Lower lobe of right lung (tissue), 2 donors: ENCODE measurements at regions not wholly inside any gene's neighbourhood (a gene's known extent, or its start where the extent isn't known, plus 50 kb on each side); places are given as distances from the start of the nearest gene placed in this dataset.
A peak's percentile ranks its signal among the peaks of the same experiment; 100 is the strongest.

ENCODE experiments used
- ATAC-seq, 2 donors: fragments of 200-7000 bp; cut with Tn5 transposase; one replicate each; pipeline ENCODE4 v1.9.1; 2020 to 2022; ENCODE audit warnings: mild to moderate bottlenecking in 2 of 2, moderate library complexity in 2 of 2
- DNase-seq: peaks from one replicate; pipeline ENCODE4 v3.0.0-alpha.2; 2020
- H3K27ac ChIP-seq: fragments of 200-600 bp; one replicate; pipeline ENCODE4 v1.8.0; 2022
- H3K27me3 ChIP-seq: fragments of 200-600 bp; one replicate; pipeline ENCODE4 v1.8.0; 2022; ENCODE audit warnings: low read depth
- H3K36me3 ChIP-seq: fragments of 200-600 bp; one replicate; pipeline ENCODE4 v1.8.0; 2022; ENCODE audit warnings: mild to moderate bottlenecking
- H3K4me1 ChIP-seq: fragments of 200-600 bp; one replicate; pipeline ENCODE4 v1.8.0; 2022
- H3K4me3 ChIP-seq: fragments of 200-600 bp; one replicate; pipeline ENCODE4 v1.8.0; 2022; ENCODE audit warnings: mild to moderate bottlenecking
- H3K9me3 ChIP-seq: fragments of 200-600 bp; one replicate; pipeline ENCODE4 v1.8.0; 2022
- intact Hi-C: fragments of 100-400 bp; cut with DNase I; formaldehyde crosslinking; loops from one replicate; pipeline ENCODE4 v1.11.0; 2022
- TF ChIP-seq, protein P1 (sequence below): fragments of 200-600 bp; IDR thresholded peaks from one replicate; pipeline ENCODE4 v1.8.0; 2022; ENCODE audit warnings: antibody characterized with exemption, mild to moderate bottlenecking
- donor health status: DM: no; HTN: yes; CAD: no; lungs with severe emphysema.

DNA sequence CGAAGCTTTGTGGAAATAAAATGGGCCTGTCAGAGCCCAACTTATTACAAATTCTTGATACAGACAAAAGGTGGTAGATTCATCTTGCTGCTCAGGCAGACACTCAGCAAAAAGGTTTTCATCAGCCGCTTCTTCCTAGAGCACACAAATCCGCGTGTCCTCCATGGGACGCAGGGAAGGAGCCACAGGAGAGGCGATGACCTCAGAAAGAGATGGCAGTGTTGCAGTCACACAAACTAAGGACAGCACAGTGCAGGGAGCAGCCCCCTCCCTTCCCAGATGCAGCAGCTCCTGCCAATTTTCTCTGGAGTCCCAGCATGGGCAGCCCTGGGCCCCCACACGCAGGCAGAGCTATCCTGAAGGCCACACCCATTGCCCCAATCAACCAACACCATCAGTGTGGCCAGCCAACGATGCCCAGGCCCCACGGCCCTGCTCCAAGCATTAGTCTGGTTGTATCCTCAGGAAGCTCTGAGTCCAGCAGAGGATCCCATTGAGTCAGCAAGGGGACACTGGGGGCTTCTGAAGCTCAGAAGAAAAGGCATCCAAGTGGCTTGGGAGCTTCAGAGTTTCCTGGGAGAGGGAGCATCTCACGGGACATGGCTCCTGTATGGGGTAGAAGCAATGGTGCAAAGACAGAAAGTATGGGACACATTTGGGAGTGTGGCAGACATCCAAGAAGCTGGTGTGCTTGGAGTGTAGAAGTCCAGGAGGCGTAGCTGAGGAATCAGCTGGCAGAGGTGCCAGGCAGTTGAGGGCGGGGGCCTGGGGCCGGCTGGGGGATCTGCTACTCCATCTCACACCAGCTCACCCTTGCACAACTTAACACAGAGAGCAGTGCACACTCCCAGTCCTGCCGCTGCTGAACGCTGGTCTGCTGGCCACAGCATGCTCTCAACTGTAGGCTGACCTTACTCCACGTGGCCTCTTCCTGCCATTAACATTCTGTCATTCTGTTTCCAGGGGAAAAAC lies 142.1 kb upstream of the CST7 start:
- H3K4me3 ChIP-seq = no peak overlapping the region
- no peaks in the 10 kb centered on the region for H3K27me3 ChIP-seq
- TF ChIP-seq, protein P1, sequence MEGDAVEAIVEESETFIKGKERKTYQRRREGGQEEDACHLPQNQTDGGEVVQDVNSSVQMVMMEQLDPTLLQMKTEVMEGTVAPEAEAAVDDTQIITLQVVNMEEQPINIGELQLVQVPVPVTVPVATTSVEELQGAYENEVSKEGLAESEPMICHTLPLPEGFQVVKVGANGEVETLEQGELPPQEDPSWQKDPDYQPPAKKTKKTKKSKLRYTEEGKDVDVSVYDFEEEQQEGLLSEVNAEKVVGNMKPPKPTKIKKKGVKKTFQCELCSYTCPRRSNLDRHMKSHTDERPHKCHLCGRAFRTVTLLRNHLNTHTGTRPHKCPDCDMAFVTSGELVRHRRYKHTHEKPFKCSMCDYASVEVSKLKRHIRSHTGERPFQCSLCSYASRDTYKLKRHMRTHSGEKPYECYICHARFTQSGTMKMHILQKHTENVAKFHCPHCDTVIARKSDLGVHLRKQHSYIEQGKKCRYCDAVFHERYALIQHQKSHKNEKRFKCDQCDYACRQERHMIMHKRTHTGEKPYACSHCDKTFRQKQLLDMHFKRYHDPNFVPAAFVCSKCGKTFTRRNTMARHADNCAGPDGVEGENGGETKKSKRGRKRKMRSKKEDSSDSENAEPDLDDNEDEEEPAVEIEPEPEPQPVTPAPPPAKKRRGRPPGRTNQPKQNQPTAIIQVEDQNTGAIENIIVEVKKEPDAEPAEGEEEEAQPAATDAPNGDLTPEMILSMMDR = no peak
- no peak overlapping the region for H3K27ac ChIP-seq
- H3K36me3 ChIP-seq = no peaks in the 10 kb centered on the region
- ATAC-seq (no peak), DNase-seq (peak; percentile 27)
- H3K4me1 ChIP-seq = no peaks in the 10 kb centered on the region
- no peaks in the 10 kb centered on the region for H3K9me3 ChIP-seq
- intact Hi-C loops = no loop called here

DNA sequence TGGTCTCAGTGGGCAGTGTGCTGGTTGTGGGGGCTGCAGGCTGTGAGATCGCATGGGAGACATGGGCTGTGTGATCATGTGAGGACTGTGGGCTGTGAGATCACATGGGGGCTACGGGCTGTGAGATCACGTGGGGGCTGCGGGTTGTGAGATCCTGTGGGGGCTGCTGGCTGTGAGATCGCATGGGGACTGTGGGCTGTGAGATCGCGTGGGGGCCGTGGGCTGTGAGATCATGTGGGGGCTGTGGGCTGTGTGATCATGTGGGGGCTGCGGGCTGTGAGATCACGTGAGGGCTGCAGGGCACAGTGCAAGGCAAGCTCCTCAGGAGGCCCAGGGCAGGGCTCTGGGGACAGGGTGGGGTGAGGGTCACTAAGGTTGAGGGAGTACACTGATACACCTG lies 140.5 kb upstream of the CST7 start:
- intact Hi-C loops = no loop called here
- no peaks in the 10 kb centered on the region for H3K36me3 ChIP-seq
- peak; percentile 30 for DNase-seq
- no peak for ATAC-seq
- no peaks in the 10 kb centered on the region for H3K9me3 ChIP-seq
- H3K27ac ChIP-seq = no peak overlapping the region
- H3K27me3 ChIP-seq = no peaks in the 10 kb centered on the region
- H3K4me3 ChIP-seq = no peak overlapping the region
- no peaks in the 10 kb centered on the region for H3K4me1 ChIP-seq
- TF ChIP-seq, protein P1 = no peak

DNA sequence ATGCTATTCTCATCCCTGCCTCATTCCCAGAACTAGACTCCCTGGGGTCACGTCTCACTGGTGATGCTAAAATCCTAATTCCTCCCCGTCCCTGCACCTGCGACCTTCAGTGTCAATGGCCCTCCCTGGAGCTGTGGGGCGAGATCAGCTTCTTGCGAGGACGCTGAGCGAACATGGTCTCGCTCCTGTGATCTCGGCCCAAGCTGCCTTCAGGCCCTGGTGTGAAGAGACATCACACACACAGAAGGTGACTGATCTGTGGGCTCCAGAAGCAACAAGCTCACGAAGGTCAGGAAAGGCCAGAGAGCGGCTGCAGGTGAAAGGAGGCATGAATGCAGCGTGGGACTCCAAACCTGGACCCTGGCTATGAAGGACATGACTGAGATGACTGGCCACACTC lies 139.5 kb upstream of the CST7 start:
- Histone ChIP-seq H3K9me3 (no peaks in the 10 kb centered on the region), H3K36me3 (no peaks in the 10 kb centered on the region), H3K27ac (no peak overlapping the region), H3K4me3 (no peak overlapping the region), H3K27me3 (no peaks in the 10 kb centered on the region), H3K4me1 (no peaks in the 10 kb centered on the region)
- TF ChIP-seq, protein P1 = no peak
- DNase-seq = peak; percentile 35
- no peak for ATAC-seq
- intact Hi-C loops = no loop called here

DNA sequence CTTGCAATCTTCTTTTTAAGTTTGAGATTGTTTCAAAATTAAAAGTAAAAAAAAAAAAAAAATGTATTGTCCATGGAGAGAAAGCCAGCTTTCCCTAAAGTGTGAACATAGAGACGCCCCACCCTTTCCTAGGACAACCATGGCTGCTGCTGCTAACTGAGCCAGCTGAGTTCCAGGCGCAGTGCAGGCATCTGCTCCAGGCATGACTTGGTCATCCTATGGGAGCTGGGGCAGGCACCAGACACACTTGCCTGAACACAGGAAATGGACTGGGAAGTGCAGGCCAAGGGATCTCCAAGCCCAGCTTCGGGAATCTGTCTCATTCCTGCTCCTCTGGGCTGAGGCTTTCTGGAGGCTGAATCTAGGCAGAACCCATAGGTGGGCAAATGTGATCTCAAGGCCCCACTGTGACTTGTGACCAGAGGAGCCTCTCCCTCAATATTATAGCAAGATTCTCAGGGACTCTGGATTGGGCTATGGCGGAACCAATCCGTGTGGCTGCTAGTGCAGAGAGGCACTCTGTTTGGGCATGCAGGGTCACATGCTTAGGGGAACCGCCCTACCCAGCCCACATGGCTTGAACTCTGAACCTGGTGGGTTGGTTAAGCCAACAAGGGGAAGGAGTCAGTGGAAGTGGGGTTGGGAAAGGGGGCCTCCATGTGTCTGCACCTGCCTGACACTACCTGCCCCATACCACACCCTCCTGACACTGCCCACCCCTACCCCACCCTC lies 138.2 kb upstream of the CST7 start:
- H3K27ac ChIP-seq = no peak overlapping the region
- H3K9me3 ChIP-seq = no peaks in the 10 kb centered on the region
- H3K36me3 ChIP-seq = no peaks in the 10 kb centered on the region
- intact Hi-C loops = no loop called here
- no peak overlapping the region for H3K4me3 ChIP-seq
- DNase-seq (peak; percentile 20), ATAC-seq (no peak)
- TF ChIP-seq, protein P1 = no peak
- H3K4me1 ChIP-seq = no peaks in the 10 kb centered on the region
- no peaks in the 10 kb centered on the region for H3K27me3 ChIP-seq

DNA sequence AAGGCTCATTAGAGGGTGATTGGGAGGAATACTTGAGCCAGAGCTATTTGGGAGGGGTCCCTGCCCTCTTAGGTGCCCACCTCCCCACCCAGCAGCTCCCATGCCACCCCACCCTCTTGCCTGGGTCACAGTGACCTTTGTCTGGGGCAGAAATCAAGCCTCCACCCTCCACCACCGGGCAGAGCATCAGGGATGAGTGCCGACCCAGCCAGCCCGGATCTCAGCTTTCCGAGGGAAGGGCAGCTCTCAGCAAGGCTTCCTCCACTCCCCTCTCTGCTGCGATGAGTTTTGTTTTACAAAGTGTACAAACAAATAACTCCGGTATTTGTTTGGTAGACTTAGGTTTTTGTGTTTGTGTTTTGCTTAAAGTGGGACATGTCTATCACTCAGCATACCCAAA lies 136.7 kb upstream of the CST7 start:
- DNase-seq = peak; percentile 11
- H3K27me3 ChIP-seq = no peaks in the 10 kb centered on the region
- ATAC-seq = no peak
- no peak overlapping the region for H3K4me3 ChIP-seq
- no peaks in the 10 kb centered on the region for H3K36me3 ChIP-seq
- TF ChIP-seq, protein P1 = no peak
- intact Hi-C loops = no loop called here
- no peaks in the 10 kb centered on the region for H3K4me1 ChIP-seq
- H3K9me3 ChIP-seq = no peaks in the 10 kb centered on the region
- no peak overlapping the region for H3K27ac ChIP-seq
